ENCODE measurements at regions not wholly inside any gene's neighbourhood (a gene's known extent, or its start where the extent isn't known, plus 50 kb on each side); places are given as distances from the start of the nearest gene placed in this dataset.

- intact Hi-C loops (cut with DNase I) = no loop called here
- Histone ChIP-seq H3K9me3 (ENCODE audit: control insufficient read depth in 2 of 3, insufficient read depth in 1 of 3, low read length in 3 of 3) (no peaks in the 10 kb centered on the region), H3K27ac (ENCODE audit: low read depth in 2 of 2, low read length in 2 of 2) (no peak overlapping the region), H3K4me1 (ENCODE audit: control insufficient read depth in 2 of 3, insufficient read depth in 2 of 3, low read depth in 1 of 3, low read length in 3 of 3) (peaks cover 0 to 4% (median 2%) of the 10 kb centered on the region in 3 donors), H3K9ac (ENCODE audit: low read length in 3 of 3) (no peak overlapping the region), H3K4me3 (ENCODE audit: low read length in 3 of 3) (no peak overlapping the region), H3K36me3 (ENCODE audit: control insufficient read depth in 2 of 3, insufficient read depth in 3 of 3, low read length in 3 of 3) (no peaks in the 10 kb centered on the region), H3K27me3 (ENCODE audit: control insufficient read depth, insufficient read depth, low read length) (no peaks in the 10 kb centered on the region)
- no peak for TF ChIP-seq CTCF (IDR thresholded peaks at IDR 0.05; ENCODE audit: borderline replicate concordance, extremely low read depth, insufficient read depth)
- FAIRE-seq (no peak), DNase-seq (no peak)
These were observed 417.1 kb upstream of the NFIA start for GRCh38 chr1:60665311-60665710.

DNA sequence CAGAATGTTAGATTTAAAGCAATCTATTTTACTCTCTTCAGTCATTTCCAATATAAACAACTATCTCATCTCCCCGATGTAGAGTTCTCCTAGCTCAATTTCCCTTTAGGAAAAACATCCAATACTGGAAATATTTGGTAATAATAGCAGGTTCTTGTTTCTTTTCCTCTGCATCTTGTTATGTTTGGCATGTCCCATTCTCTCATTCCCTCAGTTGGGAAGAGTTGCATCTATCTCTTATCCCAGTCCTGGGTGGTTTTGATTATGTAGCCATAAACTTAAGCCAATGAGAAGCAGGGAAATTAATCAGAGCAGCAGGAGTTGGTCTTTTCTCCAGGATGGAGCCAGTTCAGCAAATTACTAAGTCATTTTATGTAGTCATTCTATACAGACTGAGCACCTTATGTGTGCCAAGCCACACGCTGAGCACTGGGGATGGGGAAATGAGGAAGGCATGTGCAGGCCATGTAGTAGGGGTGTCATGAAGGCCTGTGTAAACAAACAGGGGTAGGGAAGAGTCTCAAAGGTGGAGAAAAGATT, 418.2 kb upstream of the NFIA start:
- DNase-seq (no peak), FAIRE-seq (no peak)
- Histone ChIP-seq H3K27ac (ENCODE audit: low read depth in 2 of 2, low read length in 2 of 2) (no peak overlapping the region), H3K9me3 (ENCODE audit: control insufficient read depth in 2 of 3, insufficient read depth in 1 of 3, low read length in 3 of 3) (no peaks in the 10 kb centered on the region), H3K4me1 (ENCODE audit: control insufficient read depth in 2 of 3, insufficient read depth in 2 of 3, low read depth in 1 of 3, low read length in 3 of 3) (no peaks in the 10 kb centered on the region), H3K9ac (ENCODE audit: low read length in 3 of 3) (no peak overlapping the region), H3K36me3 (ENCODE audit: control insufficient read depth in 2 of 3, insufficient read depth in 3 of 3, low read length in 3 of 3) (no peaks in the 10 kb centered on the region), H3K4me3 (ENCODE audit: low read length in 3 of 3) (no peak overlapping the region), H3K27me3 (ENCODE audit: control insufficient read depth, insufficient read depth, low read length) (no peaks in the 10 kb centered on the region)
- intact Hi-C loops (cut with DNase I) = no loop called here
- TF ChIP-seq CTCF (IDR thresholded peaks at IDR 0.05; ENCODE audit: borderline replicate concordance, extremely low read depth, insufficient read depth) = no peak

GRCh38 chr1:60662486-60663044, 419.8 kb upstream of the NFIA start:
- no peak overlapping the region for H3K4me3 ChIP-seq (ENCODE audit: low read length in 3 of 3)
- FAIRE-seq (no peak), DNase-seq (no peak)
- no peaks in the 10 kb centered on the region for H3K9me3 ChIP-seq (ENCODE audit: control insufficient read depth in 2 of 3, insufficient read depth in 1 of 3, low read length in 3 of 3)
- H3K9ac ChIP-seq (ENCODE audit: low read length in 3 of 3) = no peak overlapping the region
- no peaks in the 10 kb centered on the region for H3K4me1 ChIP-seq (ENCODE audit: control insufficient read depth in 2 of 3, insufficient read depth in 2 of 3, low read depth in 1 of 3, low read length in 3 of 3)
- intact Hi-C loops (cut with DNase I) = no loop called here
- no peak for TF ChIP-seq CTCF (IDR thresholded peaks at IDR 0.05; ENCODE audit: borderline replicate concordance, extremely low read depth, insufficient read depth)
- H3K27ac ChIP-seq (ENCODE audit: low read depth in 2 of 2, low read length in 2 of 2) = no peak overlapping the region
- no peaks in the 10 kb centered on the region for H3K27me3 ChIP-seq (ENCODE audit: control insufficient read depth, insufficient read depth, low read length)
- H3K36me3 ChIP-seq (ENCODE audit: control insufficient read depth in 2 of 3, insufficient read depth in 3 of 3, low read length in 3 of 3) = no peaks in the 10 kb centered on the region

DNA sequence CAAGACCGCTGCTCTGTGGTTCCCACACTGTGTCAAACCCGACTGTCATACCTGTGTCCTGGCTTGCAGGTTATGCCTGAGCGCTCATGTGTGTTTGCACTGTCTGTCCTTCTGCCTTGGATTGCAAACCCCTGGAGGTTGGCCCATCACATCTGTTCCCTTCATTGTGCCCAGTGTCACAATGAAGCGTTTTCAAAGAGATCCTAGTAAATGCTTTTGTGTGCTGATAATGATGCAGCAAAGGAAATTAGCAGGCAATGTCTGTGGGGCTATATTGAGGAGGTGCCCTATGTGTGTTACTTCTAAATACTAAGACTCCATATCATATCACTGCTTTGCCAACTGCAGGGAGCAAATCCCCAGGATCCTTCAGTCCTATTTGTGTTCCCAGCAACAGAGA, 424.4 kb upstream of the NFIA start:
- DNase-seq = no peak
- no peaks in the 10 kb centered on the region for H3K9me3 ChIP-seq (ENCODE audit: control insufficient read depth in 2 of 3, insufficient read depth in 1 of 3, low read length in 3 of 3)
- no peaks in the 10 kb centered on the region for H3K36me3 ChIP-seq (ENCODE audit: control insufficient read depth in 2 of 3, insufficient read depth in 3 of 3, low read length in 3 of 3)
- no peaks in the 10 kb centered on the region for H3K27me3 ChIP-seq (ENCODE audit: control insufficient read depth, insufficient read depth, low read length)
- H3K9ac ChIP-seq (ENCODE audit: low read length in 3 of 3) = no peak overlapping the region
- H3K4me1 ChIP-seq (ENCODE audit: control insufficient read depth in 2 of 3, insufficient read depth in 2 of 3, low read depth in 1 of 3, low read length in 3 of 3) = no peaks in the 10 kb centered on the region
- no peak overlapping the region for H3K27ac ChIP-seq (ENCODE audit: low read depth in 2 of 2, low read length in 2 of 2)
- no peak for TF ChIP-seq CTCF (IDR thresholded peaks at IDR 0.05; ENCODE audit: borderline replicate concordance, extremely low read depth, insufficient read depth)
- intact Hi-C loops (cut with DNase I) = no loop called here
- no peak overlapping the region for H3K4me3 ChIP-seq (ENCODE audit: low read length in 3 of 3)
- FAIRE-seq = no peak
